Astrocyte (in vitro differentiated cells and primary cell): ENCODE measurements at regions not wholly inside any gene's neighbourhood (a gene's known extent, or its start where the extent isn't known, plus 50 kb on each side); places are given as distances from the start of the nearest gene placed in this dataset.

Source experiments
- CTCF ChIP-seq: IDR thresholded peaks from 2 replicates; pipeline ENCODE4 v1.5.1; 2011; ENCODE audit warnings: low read depth, mild to moderate bottlenecking, inconsistent platforms, low read length, moderate library complexity; ENCODE audit not compliant: insufficient read depth
- EZH2 ChIP-seq: IDR thresholded peaks from 2 replicates; pipeline ENCODE4 v1.6.1; 2012; ENCODE audit warnings: mild to moderate bottlenecking, low read length, inconsistent platforms; ENCODE audit not compliant: insufficient read depth

- TF ChIP-seq CTCF (no peak), EZH2 (no peak)
These were observed 179.2 kb downstream of the FGF18 start for GRCh38 chr5:171598641-171599152.
